ENCODE measurements at regions not wholly inside any gene's neighbourhood (a gene's known extent, or its start where the extent isn't known, plus 50 kb on each side); places are given as distances from the start of the nearest gene placed in this dataset.
A peak's percentile ranks its signal among the peaks of the same experiment; 100 is the strongest.

- Histone ChIP-seq H3K9me2 (replicated peaks; ENCODE audit: insufficient read depth) (no peaks in the 10 kb centered on the region), H3K4me3 (no peak overlapping the region), H3K27ac (no peak overlapping the region), H3K79me2 (no peaks in the 10 kb centered on the region), H3K4me2 (no peak overlapping the region), H3K4me1 (ENCODE audit: insufficient read depth) (peaks cover 29% of the 10 kb centered on the region), H3K36me3 (replicated peaks; ENCODE audit: insufficient read depth, low read depth) (no peaks in the 10 kb centered on the region), H3K27me3 (no peaks in the 10 kb centered on the region), H3K9me3 (ENCODE audit: low read depth) (no peaks in the 10 kb centered on the region), H2AFZ (no peak overlapping the region), H4K20me1 (ENCODE audit: insufficient read depth, poor library complexity, severe bottlenecking) (no peaks in the 10 kb centered on the region)
- 61% methylated on average over 4 of the region's 4 CpGs for WGBS (ENCODE audit: low lambda C conversion rate, missing lambda C conversion rate)
- no peak for TF ChIP-seq CTCF (IDR thresholded peaks at IDR 0.05; ENCODE audit: poor library complexity)
- TF ChIP-seq EZH2phosphoT487 (IDR thresholded peaks at IDR 0.05; ENCODE audit: low read depth, severe bottlenecking, unreplicated experiment) = no peak
- no peak for TF ChIP-seq EZH2 (IDR thresholded peaks at IDR 0.05; ENCODE audit: borderline replicate concordance)
- no peak for DNase-seq (ENCODE audit: low spot score)
These were observed 76.5 kb upstream of the WDR26 start for GRCh38 chr1:224510880-224511645.

- Histone ChIP-seq H3K79me2 (no peaks in the 10 kb centered on the region), H3K36me3 (replicated peaks; ENCODE audit: insufficient read depth, low read depth) (no peaks in the 10 kb centered on the region), H3K4me1 (ENCODE audit: insufficient read depth) (peaks cover 26% of the 10 kb centered on the region), H3K4me3 (no peak overlapping the region), H3K27me3 (no peaks in the 10 kb centered on the region), H3K4me2 (no peak overlapping the region), H4K20me1 (ENCODE audit: insufficient read depth, poor library complexity, severe bottlenecking) (no peaks in the 10 kb centered on the region), H3K9me2 (replicated peaks; ENCODE audit: insufficient read depth) (no peaks in the 10 kb centered on the region), H3K27ac (no peak overlapping the region), H3K9me3 (ENCODE audit: low read depth) (no peaks in the 10 kb centered on the region), H2AFZ (no peak overlapping the region)
- TF ChIP-seq EZH2phosphoT487 (IDR thresholded peaks at IDR 0.05; ENCODE audit: low read depth, severe bottlenecking, unreplicated experiment) (no peak), CTCF (IDR thresholded peaks at IDR 0.05; ENCODE audit: poor library complexity) (no peak)
- DNase-seq (ENCODE audit: low spot score) = no peak
- WGBS (ENCODE audit: low lambda C conversion rate, missing lambda C conversion rate) = 69% methylated on average over 5 of the region's 5 CpGs
These were observed 78.1 kb upstream of the WDR26 start for GRCh38 chr1:224512600-224513151.

- Histone ChIP-seq H3K4me2 (no peak overlapping the region), H3K36me3 (replicated peaks; ENCODE audit: insufficient read depth, low read depth) (no peaks in the 10 kb centered on the region), H2AFZ (no peak overlapping the region), H3K4me1 (ENCODE audit: insufficient read depth) (peaks cover 19% of the 10 kb centered on the region), H3K9me2 (replicated peaks; ENCODE audit: insufficient read depth) (no peaks in the 10 kb centered on the region), H3K9me3 (ENCODE audit: low read depth) (no peaks in the 10 kb centered on the region), H4K20me1 (ENCODE audit: insufficient read depth, poor library complexity, severe bottlenecking) (no peaks in the 10 kb centered on the region), H3K27ac (no peak overlapping the region), H3K4me3 (no peak overlapping the region), H3K79me2 (no peaks in the 10 kb centered on the region), H3K27me3 (no peaks in the 10 kb centered on the region)
- TF ChIP-seq EZH2 (IDR thresholded peaks at IDR 0.05; ENCODE audit: borderline replicate concordance) (no peak), EZH2phosphoT487 (IDR thresholded peaks at IDR 0.05; ENCODE audit: low read depth, severe bottlenecking, unreplicated experiment) (no peak)
- whole genome bisulfite sequencing (ENCODE audit: low lambda C conversion rate, missing lambda C conversion rate) = 70% methylated on average over 5 of the region's 6 CpGs
- no peak for DNase-seq (ENCODE audit: low spot score)
These were observed 78.8 kb upstream of the WDR26 start for GRCh38 chr1:224513383-224513782.

GRCh38 chr1:224513787-224514209 is 79.2 kb upstream of the WDR26 start:
- H3K79me2 ChIP-seq = no peaks in the 10 kb centered on the region
- no peaks in the 10 kb centered on the region for H3K27me3 ChIP-seq
- H4K20me1 ChIP-seq (ENCODE audit: insufficient read depth, poor library complexity, severe bottlenecking) = no peaks in the 10 kb centered on the region
- no peak for TF ChIP-seq EZH2 (IDR thresholded peaks at IDR 0.05; ENCODE audit: borderline replicate concordance)
- TF ChIP-seq EZH2phosphoT487 (IDR thresholded peaks at IDR 0.05; ENCODE audit: low read depth, severe bottlenecking, unreplicated experiment) = no peak
- peak; percentile 93 for TF ChIP-seq CTCF (IDR thresholded peaks at IDR 0.05; ENCODE audit: poor library complexity)
- H3K9me2 ChIP-seq (replicated peaks; ENCODE audit: insufficient read depth) = no peaks in the 10 kb centered on the region
- no peak overlapping the region for H2AFZ ChIP-seq
- H3K4me2 ChIP-seq = no peak overlapping the region
- H3K27ac ChIP-seq = no peak overlapping the region
- no peak overlapping the region for H3K4me3 ChIP-seq
- no peaks in the 10 kb centered on the region for H3K36me3 ChIP-seq (replicated peaks; ENCODE audit: insufficient read depth, low read depth)
- WGBS (ENCODE audit: low lambda C conversion rate, missing lambda C conversion rate) = 5% methylated on average over 11 of the region's 11 CpGs
- H3K4me1 ChIP-seq (ENCODE audit: insufficient read depth) = peaks cover 14% of the 10 kb centered on the region
- peak; percentile 88 for DNase-seq (ENCODE audit: low spot score)
- no peaks in the 10 kb centered on the region for H3K9me3 ChIP-seq (ENCODE audit: low read depth)

All from hepatocyte (in vitro differentiated cells).